ENCODE measurements at regions not wholly inside any gene's neighbourhood (a gene's known extent, or its start where the extent isn't known, plus 50 kb on each side); places are given as distances from the start of the nearest gene placed in this dataset.
A peak's percentile ranks its signal among the peaks of the same experiment; 100 is the strongest.

DNA sequence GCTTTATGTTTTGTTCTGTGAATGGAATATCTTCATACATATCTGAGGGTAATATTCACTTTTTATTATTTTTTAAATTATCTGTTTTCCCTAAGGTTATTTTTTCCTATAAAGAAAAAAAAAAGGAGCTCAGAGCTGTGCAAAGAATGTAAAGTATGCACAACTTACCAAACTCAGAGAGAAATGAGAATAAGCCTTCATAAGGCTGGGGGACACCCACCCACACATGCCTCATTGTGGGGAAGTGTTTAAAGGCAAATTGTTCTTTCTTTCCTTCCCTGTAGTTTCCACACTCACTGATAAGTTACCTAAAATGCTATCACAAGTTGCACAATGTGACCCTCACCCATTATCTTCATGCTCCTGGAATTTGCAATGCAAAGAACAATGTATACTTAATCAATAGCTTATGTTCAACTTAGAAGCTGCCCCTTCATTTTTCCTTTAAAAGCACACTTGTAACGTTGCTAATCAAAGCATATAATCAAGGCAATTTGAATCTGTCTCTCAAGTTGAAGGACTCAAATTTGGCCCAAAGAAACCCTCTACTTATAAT, 108.1 kb downstream of the GNAT3 start:
- no peak for DNase-seq (ENCODE audit: low read depth, low spot score)

- DNase-seq (ENCODE audit: low read depth, low spot score): no peak
Measured at GRCh38 chr7:80401708-80402107, 110.2 kb downstream of the GNAT3 start.

DNA sequence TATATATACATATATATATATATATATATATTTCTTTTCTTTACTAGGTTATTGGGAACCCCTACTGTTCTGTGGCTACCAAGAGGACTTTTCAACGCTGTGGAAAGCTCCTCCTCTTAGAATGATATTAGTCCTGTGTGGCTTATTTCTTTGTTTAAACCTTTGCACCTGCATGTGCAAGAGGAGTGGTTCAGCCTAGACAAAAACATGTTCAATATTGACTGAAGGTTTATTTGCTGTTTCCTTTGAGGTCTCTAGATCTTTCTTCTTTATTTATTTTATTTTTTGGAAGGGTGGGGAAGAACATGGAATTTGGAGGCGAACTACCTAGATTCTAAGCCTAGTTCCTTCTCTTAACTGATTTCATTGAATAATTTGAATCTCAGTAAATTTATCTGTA, 118.1 kb downstream of the GNAT3 start:
- no peak for DNase-seq (ENCODE audit: low read depth, low spot score)

DNA sequence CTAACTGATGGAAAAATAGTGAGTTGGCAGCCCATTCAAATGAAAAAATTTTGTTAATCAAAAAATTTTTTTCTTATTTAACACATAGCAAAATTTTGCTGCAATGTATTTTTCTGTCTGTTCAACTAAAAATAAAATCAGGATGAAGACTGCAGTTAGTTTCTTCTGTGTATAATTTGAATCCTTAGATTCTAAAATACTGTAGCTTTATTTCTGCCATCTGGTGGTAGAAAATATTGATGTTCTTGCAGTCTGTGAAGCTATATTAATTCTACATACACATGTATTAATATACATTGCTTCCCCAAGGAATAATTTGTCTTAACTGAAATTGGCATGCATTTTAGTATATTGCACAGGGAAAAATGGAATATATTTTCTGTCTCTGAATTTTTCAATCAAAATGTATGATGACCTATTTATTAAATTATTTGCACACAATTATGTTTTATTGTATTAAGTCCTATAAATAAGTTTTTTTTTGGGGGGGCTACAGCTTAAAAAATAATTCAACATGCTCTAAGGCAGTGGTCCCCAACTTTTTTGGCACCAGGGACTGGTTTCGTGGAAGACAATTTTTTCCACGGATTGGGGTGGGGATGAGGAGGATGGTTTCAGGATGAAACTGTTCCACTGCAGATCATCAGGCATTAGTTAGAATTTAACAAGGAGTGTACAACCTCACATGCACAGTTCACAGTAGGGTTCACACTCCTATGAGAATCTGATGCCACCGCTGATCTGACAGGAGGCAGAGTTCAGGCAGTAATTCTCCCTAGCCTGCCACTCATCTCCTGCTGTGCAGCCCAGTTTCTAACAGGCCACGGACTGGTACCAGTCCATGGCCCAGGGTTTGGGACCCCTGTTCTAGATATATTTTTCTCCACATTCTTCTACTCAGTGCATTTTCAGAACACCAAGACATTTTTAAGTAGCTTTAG, 119.4 kb downstream of the GNAT3 start:
- no peak for DNase-seq (ENCODE audit: low read depth, low spot score)

GRCh38 chr7:80387634-80388193, 124.2 kb downstream of the GNAT3 start:
- DNase-seq (ENCODE audit: low read depth, low spot score): no peak

DNA sequence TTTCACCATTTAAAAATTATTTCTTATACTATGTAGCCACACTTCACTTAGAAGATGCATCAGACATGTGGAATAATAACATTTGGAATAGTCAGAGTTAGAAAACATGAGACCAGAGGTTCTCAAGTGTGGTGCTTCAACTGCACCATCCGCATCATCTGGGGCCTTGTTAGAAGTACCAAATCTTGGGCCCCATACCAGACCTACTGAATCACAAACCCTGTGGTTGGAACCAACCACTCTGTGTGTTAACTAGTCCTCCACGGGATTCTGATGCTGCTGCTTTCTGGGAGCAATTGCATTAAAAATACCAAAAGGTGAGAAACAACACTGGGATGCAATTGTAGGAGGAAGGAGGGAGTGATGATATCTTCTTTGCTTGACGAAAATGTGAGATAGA, 125.2 kb downstream of the GNAT3 start:
- no peak for DNase-seq (ENCODE audit: low read depth, low spot score)

DNA sequence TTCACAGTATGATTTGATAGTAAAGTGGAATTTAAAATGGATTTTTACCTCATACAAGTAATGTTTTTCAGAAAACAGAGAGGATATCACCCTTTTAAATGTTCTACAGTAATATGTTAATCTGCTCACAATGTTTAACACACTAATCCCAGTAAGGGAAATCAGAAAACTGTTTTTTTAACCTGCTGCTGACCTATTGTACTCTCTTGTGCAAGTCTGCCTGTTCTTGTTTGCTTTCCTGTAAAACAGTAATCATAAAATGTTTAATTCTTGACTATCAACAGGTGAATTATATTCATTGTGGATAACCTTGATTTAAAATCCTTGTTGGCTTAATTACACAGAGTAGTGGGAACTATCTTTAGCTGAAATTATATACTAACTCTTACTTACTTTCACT, 126.4 kb downstream of the GNAT3 start:
- DNase-seq (ENCODE audit: low read depth, low spot score): peak; percentile 40

DNA sequence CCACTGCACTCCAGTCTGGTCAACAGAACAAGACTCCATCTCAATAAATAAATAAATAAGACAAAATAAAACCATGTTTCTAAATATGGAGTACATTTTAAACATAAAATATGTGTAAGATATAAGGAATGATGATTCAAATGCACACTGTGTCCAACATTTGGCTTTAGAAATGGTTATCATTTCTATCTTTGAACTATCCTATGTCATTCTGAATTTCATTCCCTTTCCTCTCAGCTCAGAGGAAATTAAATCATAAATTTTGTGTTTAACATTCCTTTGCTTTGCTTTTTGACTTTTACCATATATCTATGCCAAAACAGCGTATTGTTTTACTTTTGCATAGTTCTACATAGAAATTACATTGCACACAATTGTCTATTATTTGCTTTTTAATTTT, 130.9 kb downstream of the GNAT3 start:
- DNase-seq (ENCODE audit: low read depth, low spot score): no peak

DNA sequence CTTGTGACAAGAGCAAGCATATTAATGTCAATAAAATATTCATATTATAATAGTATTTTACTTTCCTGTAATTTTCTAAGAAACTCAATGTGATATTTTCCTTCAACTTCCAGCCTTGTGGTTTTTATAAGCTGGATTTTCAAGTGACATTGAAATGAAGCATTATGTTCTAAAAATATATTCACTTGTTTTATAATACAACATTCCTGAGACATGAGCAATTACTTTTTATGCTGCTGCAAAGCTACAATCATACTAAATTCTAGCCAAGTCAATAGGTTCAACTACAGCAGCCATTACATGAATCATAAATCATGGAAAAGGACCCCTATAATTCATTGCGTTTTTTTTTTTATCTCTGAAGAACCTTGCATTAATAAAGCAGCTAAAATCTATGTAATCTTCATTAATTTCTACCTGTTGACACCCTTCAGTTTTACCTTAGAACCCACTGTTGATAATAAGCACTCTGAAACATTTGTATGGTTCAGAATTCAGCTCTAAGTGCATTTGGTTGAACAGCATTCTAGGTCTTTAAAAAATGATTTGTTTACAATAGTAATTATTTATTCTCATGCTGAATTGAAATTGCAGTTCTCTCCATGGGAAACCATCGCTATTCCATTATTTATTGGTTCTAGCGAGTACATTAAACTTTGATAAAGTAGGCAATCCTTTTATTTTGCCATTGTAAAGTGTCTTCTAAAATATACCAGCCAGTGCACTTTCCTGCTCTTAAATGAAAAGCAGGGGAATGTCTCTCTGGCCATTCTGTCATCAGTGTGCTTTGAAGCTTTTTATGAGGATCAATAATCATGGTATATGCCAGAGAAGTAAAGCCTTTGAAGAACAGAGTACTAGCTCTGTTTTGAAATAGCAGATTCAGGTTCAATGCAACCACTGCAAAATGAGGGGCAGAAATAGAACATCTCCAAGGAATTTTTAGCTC, 132.6 kb downstream of the GNAT3 start:
- DNase-seq (ENCODE audit: low read depth, low spot score): no peak

DNA sequence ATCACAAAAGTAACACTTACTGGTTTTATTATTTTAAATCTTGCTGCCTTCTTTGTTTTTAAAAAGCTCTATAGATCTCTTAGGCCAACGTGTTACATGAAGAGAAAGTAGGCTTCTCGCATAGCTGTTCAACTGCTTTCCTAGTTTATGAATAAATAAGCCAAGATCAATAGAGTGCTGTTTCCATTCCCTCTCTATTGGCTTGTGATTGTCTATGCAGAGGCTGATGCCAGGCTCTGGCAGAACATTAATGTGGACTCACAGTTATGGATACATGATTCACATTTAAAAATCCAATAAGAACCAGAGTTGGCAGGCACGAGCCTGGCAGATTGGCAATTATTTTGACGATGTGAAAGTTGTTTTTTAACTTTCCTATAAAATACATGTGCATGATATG, 137.5 kb downstream of the GNAT3 start:
- no peak for DNase-seq (ENCODE audit: low read depth, low spot score)

- no peak for DNase-seq (ENCODE audit: low read depth, low spot score)
Measured at GRCh38 chr7:80373429-80374032, 138.3 kb downstream of the GNAT3 start.

DNA sequence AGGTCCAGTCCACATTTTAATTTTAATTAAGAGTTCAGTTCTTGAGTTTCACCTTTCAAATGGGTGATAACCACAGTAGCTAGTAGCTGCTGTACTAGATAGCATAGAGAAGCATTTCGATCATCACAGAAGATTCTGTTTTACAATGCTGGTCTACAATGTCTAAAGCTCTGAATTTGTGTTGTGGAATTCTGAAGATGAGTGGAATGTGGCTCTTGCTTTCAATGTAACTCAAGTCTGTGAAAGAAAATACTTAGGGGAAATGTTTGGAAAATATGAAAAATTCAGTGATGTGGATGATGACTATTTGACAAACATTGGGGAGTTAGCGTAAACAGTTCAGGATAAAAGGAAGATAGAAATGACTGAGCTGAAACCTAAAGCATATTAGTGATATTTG, 139.4 kb downstream of the GNAT3 start:
- DNase-seq (ENCODE audit: low read depth, low spot score): no peak

DNA sequence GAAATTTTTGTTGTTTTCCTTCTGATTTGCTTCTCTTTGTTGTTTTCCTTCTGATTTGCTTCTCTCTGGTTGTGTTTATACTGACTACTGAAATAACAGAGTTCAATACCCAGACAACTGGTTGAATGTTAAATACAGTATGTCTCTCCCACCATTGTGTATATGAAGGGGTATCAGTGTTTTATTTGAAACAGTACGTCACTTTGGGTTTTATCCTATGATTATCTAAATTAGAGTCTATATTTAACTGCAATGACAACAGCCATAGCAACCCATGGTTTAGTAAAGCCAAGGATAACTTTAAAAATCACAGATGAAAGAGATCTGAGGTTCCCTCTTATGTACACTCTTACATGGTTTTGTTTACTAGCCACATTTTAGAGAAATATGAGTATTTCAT, 141.3 kb downstream of the GNAT3 start:
- no peak for DNase-seq (ENCODE audit: low read depth, low spot score)

DNA sequence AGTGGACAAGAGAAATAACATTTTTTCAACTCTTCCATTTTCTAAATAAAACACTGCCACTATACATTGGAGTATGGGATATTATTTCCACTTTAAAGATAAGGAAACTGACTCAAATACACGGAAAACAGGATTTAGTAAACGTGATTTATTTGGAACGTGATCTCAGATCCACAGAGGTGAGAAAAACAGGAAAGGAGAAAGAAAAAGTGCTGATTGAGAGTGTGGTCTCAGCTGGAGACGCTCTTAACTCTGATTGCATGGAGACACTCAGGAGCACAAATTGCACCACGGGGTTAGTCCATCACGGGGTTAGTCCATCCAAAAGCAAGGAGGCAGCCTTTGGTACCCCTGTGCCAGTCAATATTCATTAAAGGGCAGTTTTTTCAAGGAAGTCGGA, 142.5 kb downstream of the GNAT3 start:
- DNase-seq (ENCODE audit: low read depth, low spot score): no peak

GRCh38 chr7:80362677-80363076, 149.2 kb downstream of the GNAT3 start:
- no peak for DNase-seq (ENCODE audit: low read depth, low spot score)

GRCh38 chr7:80362010-80362618, 149.8 kb downstream of the GNAT3 start:
- no peak for DNase-seq (ENCODE audit: low read depth, low spot score)

DNA sequence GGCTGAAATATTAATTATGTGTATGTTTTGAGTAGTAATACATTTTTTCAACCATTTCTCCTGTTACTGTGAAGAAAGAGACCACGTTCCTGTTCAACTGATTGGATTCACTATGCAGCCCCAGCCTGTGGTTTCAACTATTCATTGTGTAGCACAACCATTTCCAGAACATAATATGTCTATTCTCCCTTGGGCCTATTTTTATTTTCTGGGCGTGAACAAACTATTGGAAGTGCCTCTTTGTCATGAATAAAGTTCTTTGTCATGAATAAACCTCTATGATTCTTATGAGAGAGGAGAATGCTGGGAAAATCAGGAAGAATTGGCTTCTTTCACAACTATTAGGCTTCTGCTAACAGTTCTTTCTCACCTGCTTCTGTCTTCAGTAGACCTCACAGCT, 152.4 kb downstream of the GNAT3 start:
- no peak for DNase-seq (ENCODE audit: low read depth, low spot score)

DNA sequence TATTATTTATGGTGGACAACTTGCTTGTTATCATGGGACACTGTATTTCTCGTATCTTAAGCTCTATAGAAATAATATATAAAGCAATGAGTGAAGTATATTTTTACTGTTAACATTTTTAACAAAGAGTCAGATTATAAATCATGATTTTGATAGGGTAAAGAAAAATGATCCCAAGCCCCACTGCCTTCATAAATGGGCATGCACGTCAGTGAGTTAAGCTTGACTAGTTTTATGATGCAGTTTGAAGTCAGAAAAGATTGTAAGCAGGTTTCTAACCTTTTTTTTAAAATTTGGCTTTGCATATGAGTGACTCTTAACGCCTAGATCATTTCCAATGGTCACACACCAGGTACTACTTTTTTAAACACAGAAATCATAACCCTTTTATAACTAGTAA, 152.8 kb downstream of the GNAT3 start:
- no peak for DNase-seq (ENCODE audit: low read depth, low spot score)

GRCh38 chr7:80357530-80357929, 154.3 kb downstream of the GNAT3 start:
- no peak for DNase-seq (ENCODE audit: low read depth, low spot score)

- no peak for DNase-seq (ENCODE audit: low read depth, low spot score)
Measured at GRCh38 chr7:80350430-80350829, 161.4 kb downstream of the GNAT3 start.

DNA sequence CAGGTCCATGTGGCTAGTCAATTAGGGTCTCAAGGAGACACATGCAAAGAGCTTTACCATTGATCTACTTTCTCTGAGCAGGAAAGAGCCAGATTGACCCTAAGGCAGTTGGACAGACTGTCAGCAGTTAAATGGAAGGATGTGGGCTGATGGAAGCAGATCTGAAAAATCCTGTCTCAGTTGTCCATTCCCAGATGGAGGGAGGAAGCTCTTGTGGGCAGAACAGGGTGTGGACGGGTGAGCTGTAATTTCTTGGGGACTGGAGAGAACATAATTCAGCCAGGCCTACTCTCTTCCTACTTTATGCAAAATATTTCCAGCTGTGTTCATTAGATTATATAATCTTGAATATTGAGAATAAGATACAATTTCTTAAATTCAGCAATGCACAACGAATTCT, 163.6 kb downstream of the GNAT3 start:
- DNase-seq (ENCODE audit: low read depth, low spot score): no peak

Data from brain pericyte (primary cell).